NCI-H1105 (cell line): ENCODE measurements at regions not wholly inside any gene's neighbourhood (a gene's known extent, or its start where the extent isn't known, plus 50 kb on each side); places are given as distances from the start of the nearest gene placed in this dataset.
"Not testable (repeated sequence)": the region's sequence is repeated elsewhere in the genome, so short reads cannot be mapped to it uniquely, and the experiment has no call there.

Experiments used
- DNase-seq: peaks from one replicate; lab custom pipeline; 2025; lab: John Stamatoyannopoulos, UW

- no peak for DNase-seq
These were observed 197.4 kb downstream of the DUSP6 start for GRCh38 chr12:89154743-89155499.

GRCh38 chr12:89153341-89153740, 199.0 kb downstream of the DUSP6 start:
- no peak for DNase-seq

- DNase-seq: no peak
These were observed 200.8 kb downstream of the DUSP6 start for GRCh38 chr12:89151536-89151935.

GRCh38 chr12:89150789-89151188, 201.5 kb downstream of the DUSP6 start:
- not testable (repeated sequence) for DNase-seq

GRCh38 chr12:89140602-89141238, 211.6 kb downstream of the DUSP6 start:
- no peak for DNase-seq

- DNase-seq: no peak
These were observed 212.2 kb downstream of the DUSP6 start for GRCh38 chr12:89140141-89140540.

- DNase-seq: no peak
These were observed 212.9 kb downstream of the DUSP6 start for GRCh38 chr12:89139390-89139789.

GRCh38 chr12:89138048-89138852, 214.1 kb downstream of the DUSP6 start:
- no peak for DNase-seq

GRCh38 chr12:89135976-89136634, 216.2 kb downstream of the DUSP6 start:
- DNase-seq: no peak

GRCh38 chr12:89134213-89134770, 218.0 kb downstream of the DUSP6 start:
- no peak for DNase-seq

- no peak for DNase-seq
These were observed 223.0 kb downstream of the DUSP6 start for GRCh38 chr12:89129167-89129870.

GRCh38 chr12:89126712-89127111, 225.6 kb downstream of the DUSP6 start:
- no peak for DNase-seq

- DNase-seq: no peak
These were observed 229.4 kb downstream of the DUSP6 start for GRCh38 chr12:89122852-89123251.

GRCh38 chr12:89117448-89118034, 234.8 kb downstream of the DUSP6 start:
- DNase-seq: no peak

- no peak for DNase-seq
These were observed 240.3 kb downstream of the DUSP6 start for GRCh38 chr12:89111964-89112363.

GRCh38 chr12:89108265-89108664, 244.0 kb downstream of the DUSP6 start:
- DNase-seq: no peak

GRCh38 chr12:89106950-89107349, 245.4 kb downstream of the DUSP6 start:
- DNase-seq: no peak

GRCh38 chr12:89105243-89105642, 247.1 kb downstream of the DUSP6 start:
- no peak for DNase-seq

GRCh38 chr12:89103831-89104230, 248.5 kb downstream of the DUSP6 start:
- DNase-seq: no peak

GRCh38 chr12:89101440-89101839, 250.9 kb downstream of the DUSP6 start:
- DNase-seq: no peak
